PC-9 (cell line): ENCODE measurements at regions not wholly inside any gene's neighbourhood (a gene's known extent, or its start where the extent isn't known, plus 50 kb on each side); places are given as distances from the start of the nearest gene placed in this dataset.
"Not testable (repeated sequence)": the region's sequence is repeated elsewhere in the genome, so short reads cannot be mapped to it uniquely, and the experiment has no call there.

ENCODE experiments used
- EZH2 ChIP-seq: fragments of 200-600 bp; sonication (generic); IDR thresholded peaks from 2 replicates; pipeline ENCODE4 v1.8.0; 2017; ENCODE audit warnings: antibody characterized with exemption, low read depth
- TF ChIP-seq, protein P1 (sequence below): fragments of 200-600 bp; sonication (generic); conservative IDR thresholded peaks from 2 replicates; pipeline ENCODE4 v1.6.1; 2017; ENCODE audit warnings: mixed run types, antibody characterized with exemption, mild to moderate bottlenecking, moderate library complexity

DNA sequence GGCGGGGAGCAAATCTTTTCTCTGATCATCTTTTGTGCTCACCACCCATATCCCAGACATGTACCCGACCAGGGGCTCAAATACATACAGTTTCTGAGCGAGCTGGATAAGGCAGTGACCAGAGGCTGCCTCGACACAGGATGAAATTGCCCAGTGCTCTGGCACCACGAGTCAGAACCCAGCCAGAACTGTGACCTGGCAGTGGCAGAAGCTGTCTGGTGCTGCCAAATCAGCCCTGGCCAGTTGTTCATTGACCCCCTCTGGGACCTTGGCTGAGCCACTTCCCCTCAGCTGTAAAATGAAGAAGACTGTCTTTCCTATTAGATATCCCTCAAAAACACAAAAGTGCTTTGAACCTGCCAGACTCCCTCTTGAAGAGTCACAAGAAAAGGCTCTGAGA is 90.2 kb downstream of the TBC1D26 start:
- TF ChIP-seq, protein P1, sequence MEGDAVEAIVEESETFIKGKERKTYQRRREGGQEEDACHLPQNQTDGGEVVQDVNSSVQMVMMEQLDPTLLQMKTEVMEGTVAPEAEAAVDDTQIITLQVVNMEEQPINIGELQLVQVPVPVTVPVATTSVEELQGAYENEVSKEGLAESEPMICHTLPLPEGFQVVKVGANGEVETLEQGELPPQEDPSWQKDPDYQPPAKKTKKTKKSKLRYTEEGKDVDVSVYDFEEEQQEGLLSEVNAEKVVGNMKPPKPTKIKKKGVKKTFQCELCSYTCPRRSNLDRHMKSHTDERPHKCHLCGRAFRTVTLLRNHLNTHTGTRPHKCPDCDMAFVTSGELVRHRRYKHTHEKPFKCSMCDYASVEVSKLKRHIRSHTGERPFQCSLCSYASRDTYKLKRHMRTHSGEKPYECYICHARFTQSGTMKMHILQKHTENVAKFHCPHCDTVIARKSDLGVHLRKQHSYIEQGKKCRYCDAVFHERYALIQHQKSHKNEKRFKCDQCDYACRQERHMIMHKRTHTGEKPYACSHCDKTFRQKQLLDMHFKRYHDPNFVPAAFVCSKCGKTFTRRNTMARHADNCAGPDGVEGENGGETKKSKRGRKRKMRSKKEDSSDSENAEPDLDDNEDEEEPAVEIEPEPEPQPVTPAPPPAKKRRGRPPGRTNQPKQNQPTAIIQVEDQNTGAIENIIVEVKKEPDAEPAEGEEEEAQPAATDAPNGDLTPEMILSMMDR = not testable (repeated sequence)
- TF ChIP-seq EZH2 = not testable (repeated sequence)
